ENCODE measurements at regions not wholly inside any gene's neighbourhood (a gene's known extent, or its start where the extent isn't known, plus 50 kb on each side); places are given as distances from the start of the nearest gene placed in this dataset.

- no peak for DNase-seq (ENCODE audit: low spot score)
Observed at GRCh38 chr6:9532621-9533557, 882.0 kb downstream of the TFAP2A start.

DNA sequence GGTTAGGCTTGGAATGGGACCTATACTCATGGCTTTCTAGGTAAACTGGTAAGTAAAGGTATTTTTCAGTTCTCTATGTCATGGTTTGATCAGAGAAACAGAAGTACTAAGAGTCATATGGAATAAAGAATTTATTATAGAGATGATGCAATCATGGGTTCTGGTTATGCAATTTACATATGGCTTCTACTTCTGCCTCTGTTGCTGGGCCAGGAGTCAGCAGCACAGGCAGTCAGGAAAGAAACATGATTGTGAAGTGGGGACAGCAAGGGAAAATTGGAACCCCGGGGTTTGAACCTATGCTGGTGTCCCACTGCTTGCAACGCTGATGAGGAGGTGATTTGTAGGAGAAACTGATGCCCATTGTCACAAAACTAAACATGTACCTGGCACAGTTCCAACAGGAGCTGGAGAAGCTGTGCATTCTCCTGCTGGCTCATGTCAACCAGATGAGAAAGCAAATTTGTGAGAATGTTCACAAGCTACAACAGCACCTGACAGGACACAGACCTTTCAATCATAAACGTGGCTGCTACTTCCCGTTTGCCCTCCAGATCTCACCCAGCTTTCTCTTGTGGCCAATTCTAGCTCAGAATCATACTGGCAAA lies 887.1 kb downstream of the TFAP2A start:
- no peak for DNase-seq (ENCODE audit: low spot score)

GRCh38 chr6:9523462-9523861 lies 891.4 kb downstream of the TFAP2A start:
- no peak for DNase-seq (ENCODE audit: low spot score)

GRCh38 chr6:9522101-9522500 lies 892.8 kb downstream of the TFAP2A start:
- DNase-seq (ENCODE audit: low spot score): no peak

GRCh38 chr6:9521152-9521530 lies 893.7 kb downstream of the TFAP2A start:
- DNase-seq (ENCODE audit: low spot score): no peak

GRCh38 chr6:9520417-9521151 lies 894.3 kb downstream of the TFAP2A start:
- no peak for DNase-seq (ENCODE audit: low spot score)

- no peak for DNase-seq (ENCODE audit: low spot score)
Observed at GRCh38 chr6:9518431-9518830, 896.4 kb downstream of the TFAP2A start.

- DNase-seq (ENCODE audit: low spot score): no peak
Observed at GRCh38 chr6:9517806-9518205, 897.1 kb downstream of the TFAP2A start.

- DNase-seq (ENCODE audit: low spot score): no peak
Observed at GRCh38 chr6:9515633-9516606, 899.0 kb downstream of the TFAP2A start.

- no peak for DNase-seq (ENCODE audit: low spot score)
Observed at GRCh38 chr6:9514146-9514545, 900.7 kb downstream of the TFAP2A start.

- peak; percentile 17 for DNase-seq (ENCODE audit: low spot score)
Observed at GRCh38 chr6:9511157-9511556, 903.7 kb downstream of the TFAP2A start.

DNA sequence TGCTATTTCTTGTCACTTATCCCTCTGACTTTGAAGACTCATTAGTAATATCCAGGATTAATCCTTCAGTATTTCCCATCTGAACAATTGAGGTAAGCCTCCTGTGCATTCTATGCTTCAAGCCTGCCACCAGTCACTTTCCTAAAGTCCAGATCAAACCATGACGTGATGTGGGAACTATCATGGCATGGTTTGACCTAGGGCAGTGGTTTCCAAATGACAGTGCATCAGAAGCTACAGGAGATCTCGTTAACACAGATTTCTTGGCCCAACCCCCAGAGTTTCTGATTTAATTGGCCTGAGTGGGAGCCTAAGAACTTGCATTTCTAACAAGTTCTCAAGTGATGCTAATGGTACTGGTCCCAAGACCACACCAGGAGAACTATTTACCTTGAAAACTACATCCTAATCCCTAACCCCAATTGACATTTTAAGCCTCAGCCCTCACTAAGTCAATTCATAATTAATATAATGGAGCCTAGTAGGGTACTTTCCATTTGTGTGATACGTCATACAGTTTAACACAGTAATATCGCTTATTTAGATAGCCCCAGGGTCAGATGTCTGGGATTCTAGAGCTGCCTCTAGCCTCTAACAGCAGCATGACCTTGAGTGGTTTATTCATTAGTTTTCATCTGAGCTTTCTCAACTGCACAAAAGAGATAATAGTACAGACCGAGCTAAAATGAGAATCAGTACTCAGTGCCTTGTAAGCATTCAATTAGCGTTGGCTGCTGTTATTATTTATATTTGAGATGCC lies 907.6 kb downstream of the TFAP2A start:
- DNase-seq (ENCODE audit: low spot score): no peak

DNA sequence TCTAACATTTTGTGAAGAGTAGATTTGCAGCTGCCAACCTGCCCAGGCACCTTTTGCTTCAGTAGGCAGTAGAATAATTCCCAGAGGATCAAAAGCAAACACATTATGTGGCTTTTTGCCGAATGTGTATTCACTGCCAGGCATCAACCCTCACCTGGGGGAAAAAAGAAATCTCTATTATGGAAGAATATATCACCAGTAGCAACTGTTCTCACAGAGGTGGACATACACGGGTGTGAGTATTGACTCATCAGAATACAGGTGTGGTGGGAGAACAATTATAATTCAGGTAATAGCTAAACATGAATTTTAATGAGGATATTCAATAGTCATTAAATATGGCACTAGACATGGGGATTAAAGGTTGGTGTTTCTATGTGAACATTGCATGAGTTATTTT lies 910.7 kb downstream of the TFAP2A start:
- DNase-seq (ENCODE audit: low spot score): no peak

- DNase-seq (ENCODE audit: low spot score): no peak
Observed at GRCh38 chr6:9503111-9503761, 911.6 kb downstream of the TFAP2A start.

GRCh38 chr6:9499709-9500108 lies 915.2 kb downstream of the TFAP2A start:
- no peak for DNase-seq (ENCODE audit: low spot score)

GRCh38 chr6:9496837-9497236 lies 918.0 kb downstream of the TFAP2A start:
- DNase-seq (ENCODE audit: low spot score): no peak

DNA sequence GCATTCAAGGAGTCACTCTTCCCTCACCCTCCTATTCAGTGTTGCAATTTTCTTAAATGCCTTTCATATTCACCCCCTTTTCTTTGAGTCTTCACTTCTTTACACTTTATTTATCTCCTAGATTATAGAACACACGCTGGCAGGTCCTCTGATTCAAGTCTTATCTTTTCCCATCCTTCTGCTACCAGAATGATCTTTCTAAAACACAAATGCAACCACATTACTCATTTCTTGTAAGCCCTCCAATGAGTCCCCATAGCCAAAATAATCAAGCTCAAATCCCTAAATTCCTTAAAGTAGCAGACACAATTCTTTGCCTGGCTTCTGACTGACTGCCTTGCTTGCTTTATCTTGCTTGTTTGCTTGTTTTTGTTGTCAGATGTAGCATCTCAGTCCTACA lies 920.0 kb downstream of the TFAP2A start:
- DNase-seq (ENCODE audit: low spot score): no peak

DNA sequence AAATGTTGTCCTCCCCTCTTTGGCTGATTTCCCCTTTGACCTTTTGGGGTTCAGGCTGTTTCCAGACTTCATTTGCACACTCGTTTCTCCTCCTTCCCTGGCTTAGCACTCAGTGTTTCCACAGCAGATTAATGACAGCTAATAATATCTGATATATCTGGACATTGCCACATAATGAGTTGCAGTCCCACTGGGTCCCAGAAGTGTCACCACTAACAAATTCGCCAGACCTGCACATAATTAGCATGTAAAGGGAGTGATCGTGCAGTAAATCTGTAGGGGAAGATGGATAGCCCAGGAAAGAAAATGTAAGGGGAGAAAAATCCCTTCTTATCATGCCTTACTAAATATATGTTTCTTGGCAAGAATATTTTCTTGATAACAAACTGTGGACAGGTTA lies 922.1 kb downstream of the TFAP2A start:
- no peak for DNase-seq (ENCODE audit: low spot score)

DNA sequence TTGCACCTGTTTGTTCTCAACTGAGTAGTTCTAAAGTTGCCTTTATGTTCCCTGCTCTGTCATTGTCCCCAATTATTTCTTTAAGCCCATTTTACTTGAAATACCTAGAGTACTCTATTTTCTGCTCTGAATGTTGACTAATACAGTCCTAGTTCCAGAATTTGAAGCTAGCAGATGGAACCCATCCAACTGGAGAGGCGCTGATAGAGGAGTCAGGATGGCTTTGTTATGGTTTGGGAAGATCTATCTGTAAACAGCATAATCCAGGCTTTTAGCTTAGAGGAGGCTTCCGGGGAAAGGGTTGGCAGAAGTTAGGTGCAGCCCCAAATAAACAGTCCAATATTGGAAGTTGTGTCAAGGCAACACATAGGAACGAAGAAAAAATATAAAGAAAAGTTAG lies 927.7 kb downstream of the TFAP2A start:
- DNase-seq (ENCODE audit: low spot score): no peak

- no peak for DNase-seq (ENCODE audit: low spot score)
Observed at GRCh38 chr6:9485992-9486391, 928.9 kb downstream of the TFAP2A start.

Measured in HT-29 (cell line).